AG04449 (cell line): ENCODE measurements at regions not wholly inside any gene's neighbourhood (a gene's known extent, or its start where the extent isn't known, plus 50 kb on each side); places are given as distances from the start of the nearest gene placed in this dataset.

Source experiments
- CTCF ChIA-PET: fragments of 350-600 bp; formaldehyde crosslinking; extraction: SDS; loops from one replicate; lab custom pipeline; 2021; ENCODE audit warnings: antibody characterized with exemption; lab: Yijun Ruan, JAX
- POLR2A ChIA-PET: fragments of 400-600, 350-600 bp; formaldehyde crosslinking; extraction: SDS; loops from one replicate; lab custom pipeline; 2020; ENCODE audit warnings: antibody characterized with exemption, inconsistent platforms; lab: Yijun Ruan, JAX
- DNase-seq: peaks from one replicate; pipeline ENCODE4 v3.0.0-alpha.2; 2010; ENCODE audit warnings: low read depth, low spot score
- H3K4me3 ChIP-seq: 2 replicates; pipeline ENCODE4 v1.5.1; 2011; ENCODE audit warnings: low read depth, mild to moderate bottlenecking, control low read depth, low read length
- CTCF ChIP-seq: IDR thresholded peaks from one replicate; pipeline ENCODE4 v1.5.1; 2011; ENCODE audit warnings: mild to moderate bottlenecking, moderate library complexity, low read length, control low read depth, inconsistent platforms; ENCODE audit not compliant: insufficient read depth; ENCODE audit errors: missing control alignments

DNA sequence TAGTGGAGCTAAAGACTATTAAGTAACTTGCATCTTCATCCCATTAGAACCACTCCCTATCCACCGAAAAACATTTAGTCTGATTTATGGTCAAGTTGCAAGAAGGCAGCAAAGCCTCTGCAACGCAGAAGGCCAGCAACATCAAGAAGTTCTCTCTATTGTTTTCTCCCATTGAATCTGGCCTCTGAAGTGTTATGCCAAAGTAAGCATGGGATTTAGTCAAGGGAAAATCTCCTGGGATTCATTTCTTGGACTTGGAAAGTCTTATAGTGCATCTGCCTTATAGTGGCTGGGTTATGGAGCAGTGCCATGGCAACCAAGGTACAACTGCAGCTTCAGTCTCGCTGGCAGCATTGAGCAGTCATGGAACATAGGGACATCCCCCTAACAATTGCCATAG lies 87.7 kb upstream of the KRR1 start:
- POLR2A ChIA-PET: no interaction called here
- CTCF ChIA-PET: interaction anchor here (2.1 kb wide), 1 partner anchor 13 kb away, joined by 6 read pairs; no protein-coding TSS in a partner anchor
- no peak for TF ChIP-seq CTCF
- no peak overlapping the region for H3K4me3 ChIP-seq
- DNase-seq: no peak

DNA sequence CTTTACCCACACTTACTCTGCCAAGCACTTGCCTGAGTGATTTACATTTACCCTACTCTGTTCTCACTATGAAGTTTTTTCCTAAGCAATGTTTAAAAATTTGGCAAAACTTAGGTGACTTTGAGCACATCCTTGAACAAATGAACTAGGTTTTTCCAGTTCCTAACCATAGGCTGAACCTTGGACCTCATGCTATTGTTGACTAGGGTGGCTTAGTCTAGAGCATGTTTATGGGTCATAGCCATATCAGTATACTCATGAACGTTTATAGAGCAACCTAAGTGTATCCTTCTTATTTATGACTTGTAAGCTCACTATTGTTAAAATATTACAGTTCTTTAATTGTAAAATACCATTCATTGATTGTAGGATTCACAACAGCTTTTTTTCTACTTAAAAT lies 85.0 kb upstream of the KRR1 start:
- H3K4me3 ChIP-seq: no peak overlapping the region
- CTCF ChIA-PET: no interaction called here
- TF ChIP-seq CTCF: no peak
- DNase-seq: no peak
- POLR2A ChIA-PET: no interaction called here

- no peak overlapping the region for H3K4me3 ChIP-seq
- no peak for DNase-seq
- CTCF ChIA-PET: no interaction called here
- no peak for TF ChIP-seq CTCF
- POLR2A ChIA-PET: no interaction called here
Observed at GRCh38 chr12:75592638-75593335, 81.4 kb upstream of the KRR1 start.

GRCh38 chr12:75592086-75592485 lies 80.7 kb upstream of the KRR1 start:
- TF ChIP-seq CTCF: no peak
- CTCF ChIA-PET: no interaction called here
- H3K4me3 ChIP-seq: no peak overlapping the region
- no peak for DNase-seq
- POLR2A ChIA-PET: no interaction called here

DNA sequence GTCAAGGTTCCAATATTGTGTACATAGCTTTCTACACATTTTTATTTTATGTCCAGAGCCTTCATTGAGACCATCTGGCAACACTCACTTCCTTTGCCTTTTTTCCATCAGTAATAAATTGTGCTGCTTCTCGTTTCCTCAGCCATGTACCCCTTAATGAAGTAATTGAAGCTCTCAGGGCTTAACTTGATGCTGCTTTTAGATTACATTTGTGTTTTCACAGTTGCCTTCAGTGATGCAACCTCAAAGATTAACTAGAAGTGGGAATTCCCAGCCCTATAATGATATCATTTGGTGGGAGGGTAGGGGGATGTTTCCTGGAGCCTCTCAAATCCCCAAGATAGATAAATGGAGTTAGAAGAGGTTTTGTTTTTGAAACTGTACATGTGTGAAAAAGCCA lies 80.2 kb upstream of the KRR1 start:
- ChIA-PET CTCF (no interaction called here), POLR2A (no interaction called here)
- H3K4me3 ChIP-seq: no peak overlapping the region
- no peak for DNase-seq
- TF ChIP-seq CTCF: no peak

DNA sequence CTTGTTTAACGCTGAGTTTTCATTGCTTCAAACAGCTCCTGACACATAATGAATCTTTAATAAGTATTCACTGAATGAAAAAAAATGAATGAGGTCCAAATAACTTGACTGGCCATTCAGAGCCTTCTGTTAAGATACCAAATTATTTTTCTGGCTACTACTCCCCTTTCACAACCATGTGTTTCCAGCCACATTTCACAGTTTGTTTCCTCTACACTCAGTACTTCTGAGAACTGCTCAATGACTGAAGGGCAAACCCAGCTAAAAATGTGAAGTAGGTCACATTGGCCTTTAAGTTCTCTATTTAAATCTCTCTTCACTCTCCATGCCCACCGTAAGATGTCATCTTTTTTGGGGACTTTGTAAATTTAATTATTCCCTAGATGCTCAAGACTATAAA lies 78.4 kb upstream of the KRR1 start:
- POLR2A ChIA-PET: no interaction called here
- H3K4me3 ChIP-seq: no peak overlapping the region
- CTCF ChIA-PET: no interaction called here
- TF ChIP-seq CTCF: no peak
- no peak for DNase-seq
